GM12873 (cell line): ENCODE measurements at regions not wholly inside any gene's neighbourhood (a gene's known extent, or its start where the extent isn't known, plus 50 kb on each side); places are given as distances from the start of the nearest gene placed in this dataset.

ENCODE experiments used
- CTCF ChIP-seq: IDR thresholded peaks from 2 replicates; pipeline ENCODE4 v1.5.1; 2012; ENCODE audit warnings: low read depth, mild to moderate bottlenecking, moderate library complexity, low read length, control low read depth; ENCODE audit not compliant: insufficient read depth; ENCODE audit errors: missing control alignments

- TF ChIP-seq CTCF: no peak
Measured at GRCh38 chr4:189858435-189858834, 82.2 kb upstream of the FRG1 start.

- no peak for TF ChIP-seq CTCF
Measured at GRCh38 chr4:189861101-189861500, 79.6 kb upstream of the FRG1 start.

GRCh38 chr4:189869236-189869635 lies 71.4 kb upstream of the FRG1 start:
- no peak for TF ChIP-seq CTCF

- no peak for TF ChIP-seq CTCF
Measured at GRCh38 chr4:189870511-189871234, 70.0 kb upstream of the FRG1 start.

- TF ChIP-seq CTCF: no peak
Measured at GRCh38 chr4:189874591-189874990, 66.1 kb upstream of the FRG1 start.
